A673 (cell line): ENCODE measurements at regions not wholly inside any gene's neighbourhood (a gene's known extent, or its start where the extent isn't known, plus 50 kb on each side); places are given as distances from the start of the nearest gene placed in this dataset.

ENCODE experiments used
- CTCF ChIP-seq: fragments of 300-800, 200-600 bp; sonication (generic); conservative IDR thresholded peaks from 2 replicates; pipeline ENCODE4 v1.5.1; 2017; ENCODE audit warnings: low read depth, mild to moderate bottlenecking, antibody characterized with exemption, low read length, moderate library complexity, mixed read lengths
- EZH2 ChIP-seq: fragments of 200-600 bp; sonication (generic); IDR thresholded peaks from 2 replicates; pipeline ENCODE4 v1.6.1; 2017; ENCODE audit warnings: borderline replicate concordance, low read depth, mild to moderate bottlenecking, mixed read lengths, antibody characterized with exemption, low read length; ENCODE audit not compliant: poor library complexity, severe bottlenecking

GRCh38 chr4:112063260-112063659, 82.0 kb upstream of the FAM241A start:
- TF ChIP-seq EZH2 (no peak), CTCF (no peak)
